Keratinocyte (primary cell): ENCODE measurements at regions not wholly inside any gene's neighbourhood (a gene's known extent, or its start where the extent isn't known, plus 50 kb on each side); places are given as distances from the start of the nearest gene placed in this dataset.

Source experiments
- CTCF ChIP-seq, 3 experiments: IDR thresholded peaks in 1 of 3; conservative IDR thresholded peaks in 1 of 3; optimal IDR thresholded peaks in 1 of 3; 2 replicates in 2 of 3; 3 replicates in 1 of 3; pipeline versions ENCODE3 to v1.5.1; 2011; ENCODE audit warnings: low read length in 3 of 3, mild to moderate bottlenecking in 3 of 3, moderate library complexity in 2 of 3, control low read depth in 1 of 3, inconsistent platforms in 1 of 3; ENCODE audit not compliant: insufficient read depth in 2 of 3; ENCODE audit errors: extremely low read depth in 1 of 3
- EZH2 ChIP-seq: IDR thresholded peaks from one replicate; pipeline ENCODE4 v1.6.1; 2012; ENCODE audit warnings: inconsistent platforms, mild to moderate bottlenecking, low read length, moderate library complexity

DNA sequence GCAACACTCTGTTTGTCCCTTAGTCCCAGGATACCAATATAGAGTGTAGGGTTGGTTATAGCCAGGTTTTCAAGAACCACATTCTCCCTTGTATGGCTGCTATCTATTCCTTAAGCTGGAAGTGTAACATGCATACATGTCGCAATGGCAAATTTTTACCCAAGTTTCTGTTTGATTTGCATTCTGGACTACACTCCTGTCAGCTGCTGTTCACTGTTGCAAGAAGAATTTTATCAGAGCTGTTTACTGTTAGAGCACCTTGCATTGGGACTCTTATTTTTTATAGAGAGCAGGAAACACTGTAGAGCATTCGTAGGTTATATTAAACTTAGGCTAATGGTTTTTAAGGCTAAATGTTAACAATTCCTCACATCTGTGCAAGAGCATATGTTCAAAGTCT, 376.0 kb upstream of the LRFN5 start:
- no peak for TF ChIP-seq CTCF (optimal IDR thresholded peaks at IDR 0.05 in 1 of 3, IDR thresholded peaks at IDR 0.05 in 1 of 3, conservative IDR thresholded peaks at IDR 0.05 in 1 of 3; ENCODE audit: extremely low read depth in 1 of 3, insufficient read depth in 2 of 3, low read length in 3 of 3)
- no peak for TF ChIP-seq EZH2
